Chondrocyte (in vitro differentiated cells): ENCODE measurements at regions not wholly inside any gene's neighbourhood (a gene's known extent, or its start where the extent isn't known, plus 50 kb on each side); places are given as distances from the start of the nearest gene placed in this dataset.

Experiments used
- DNase-seq: peaks from one replicate; pipeline ENCODE4 v3.0.0; 2021; ENCODE audit warnings: mixed read lengths, low spot score
- H3K27ac Mint-ChIP-seq: one replicate; pipeline ENCODE4 v1.8.0; 2021; ENCODE audit warnings: mild to moderate bottlenecking, moderate library complexity, mixed read lengths; ENCODE audit not compliant: unreplicated experiment
- H3K27me3 Mint-ChIP-seq: 2 replicates; pipeline ENCODE4 v1.8.0; 2021; ENCODE audit warnings: low read depth, mixed read lengths
- H3K36me3 Mint-ChIP-seq: 2 replicates; pipeline ENCODE4 v1.8.0; 2021; ENCODE audit warnings: low read depth, mixed read lengths
- H3K4me1 Mint-ChIP-seq: 2 replicates; pipeline ENCODE4 v1.8.0; 2021; ENCODE audit warnings: low read depth, mild to moderate bottlenecking, mixed read lengths
- H3K4me3 Mint-ChIP-seq: one replicate; pipeline ENCODE4 v1.8.0; 2021; ENCODE audit warnings: mild to moderate bottlenecking, moderate library complexity, mixed read lengths; ENCODE audit not compliant: unreplicated experiment
- H3K9me3 Mint-ChIP-seq: 2 replicates; pipeline ENCODE4 v1.8.0; 2021; ENCODE audit warnings: low read depth, mixed read lengths
- TF ChIP-seq, protein P1 (sequence below): fragments of 200-600 bp; sonication (generic); IDR thresholded peaks from 2 replicates; pipeline ENCODE4 v1.5.0; 2021; ENCODE audit warnings: antibody characterized with exemption, mild to moderate bottlenecking, moderate library complexity

DNA sequence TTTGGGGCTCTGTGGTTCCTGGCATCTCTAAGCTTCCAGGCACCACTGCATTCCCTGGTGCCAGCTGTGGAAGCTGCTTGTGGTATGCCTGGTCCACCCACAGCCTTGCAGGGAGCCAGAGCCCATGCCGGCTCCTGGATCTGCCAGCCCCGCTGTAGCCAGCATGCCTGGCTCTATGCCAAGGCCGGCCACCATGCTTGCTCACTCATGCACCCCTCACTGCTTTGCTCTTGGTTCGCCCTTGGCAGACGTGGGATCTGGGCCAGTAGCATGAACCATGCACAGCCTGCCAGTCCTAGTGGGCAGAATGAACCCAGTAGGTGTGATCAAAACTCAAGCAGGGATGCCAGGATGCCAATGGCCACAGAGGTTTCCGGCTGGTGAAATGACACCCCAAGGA is 634.2 kb upstream of the TMEFF2 start:
- TF ChIP-seq, protein P1, sequence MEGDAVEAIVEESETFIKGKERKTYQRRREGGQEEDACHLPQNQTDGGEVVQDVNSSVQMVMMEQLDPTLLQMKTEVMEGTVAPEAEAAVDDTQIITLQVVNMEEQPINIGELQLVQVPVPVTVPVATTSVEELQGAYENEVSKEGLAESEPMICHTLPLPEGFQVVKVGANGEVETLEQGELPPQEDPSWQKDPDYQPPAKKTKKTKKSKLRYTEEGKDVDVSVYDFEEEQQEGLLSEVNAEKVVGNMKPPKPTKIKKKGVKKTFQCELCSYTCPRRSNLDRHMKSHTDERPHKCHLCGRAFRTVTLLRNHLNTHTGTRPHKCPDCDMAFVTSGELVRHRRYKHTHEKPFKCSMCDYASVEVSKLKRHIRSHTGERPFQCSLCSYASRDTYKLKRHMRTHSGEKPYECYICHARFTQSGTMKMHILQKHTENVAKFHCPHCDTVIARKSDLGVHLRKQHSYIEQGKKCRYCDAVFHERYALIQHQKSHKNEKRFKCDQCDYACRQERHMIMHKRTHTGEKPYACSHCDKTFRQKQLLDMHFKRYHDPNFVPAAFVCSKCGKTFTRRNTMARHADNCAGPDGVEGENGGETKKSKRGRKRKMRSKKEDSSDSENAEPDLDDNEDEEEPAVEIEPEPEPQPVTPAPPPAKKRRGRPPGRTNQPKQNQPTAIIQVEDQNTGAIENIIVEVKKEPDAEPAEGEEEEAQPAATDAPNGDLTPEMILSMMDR = no peak
- no peaks in the 10 kb centered on the region for H3K36me3 Mint-ChIP-seq

DNA sequence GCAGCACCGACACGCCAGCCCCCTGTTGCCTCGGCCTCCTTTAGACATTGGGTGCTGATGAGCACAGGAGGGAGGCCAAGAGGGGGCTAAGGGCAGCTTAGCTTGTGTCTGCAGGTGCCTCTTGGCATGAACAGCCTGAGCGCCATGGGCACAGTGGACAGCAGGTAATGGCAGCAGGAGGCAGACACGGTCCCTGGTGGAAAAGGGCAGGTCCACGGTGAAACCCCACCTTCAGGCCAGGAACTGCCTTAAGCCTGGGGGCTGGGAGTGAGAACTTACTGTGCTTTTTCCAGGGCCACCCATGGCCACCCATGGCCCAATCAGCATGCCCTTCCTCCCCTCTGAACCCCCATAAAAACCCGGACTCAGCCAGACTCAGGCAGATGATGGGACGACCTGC is 633.4 kb upstream of the TMEFF2 start:
- peak; percentile 58 for DNase-seq
- TF ChIP-seq, protein P1 = no peak
- Mint-ChIP-seq H3K27ac (no peak overlapping the region), H3K4me1 (no peaks in the 10 kb centered on the region), H3K27me3 (peaks cover 4% of the 10 kb centered on the region), H3K9me3 (peaks cover 6% of the 10 kb centered on the region), H3K4me3 (no peak overlapping the region), H3K36me3 (no peaks in the 10 kb centered on the region)

More for the DNA sequence above, 634.2 kb upstream of the TMEFF2 start:
- Mint-ChIP-seq H3K9me3 (peaks cover 6% of the 10 kb centered on the region), H3K4me1 (no peaks in the 10 kb centered on the region), H3K27me3 (peaks cover 4% of the 10 kb centered on the region), H3K27ac (no peak overlapping the region), H3K4me3 (no peak overlapping the region)
- peak; percentile 65 for DNase-seq

- no peak overlapping the region for H3K4me3 Mint-ChIP-seq
- H3K4me1 Mint-ChIP-seq = no peaks in the 10 kb centered on the region
- H3K9me3 Mint-ChIP-seq = peaks cover 6% of the 10 kb centered on the region
- peaks cover 4% of the 10 kb centered on the region for H3K27me3 Mint-ChIP-seq
- no peak overlapping the region for H3K27ac Mint-ChIP-seq
- no peaks in the 10 kb centered on the region for H3K36me3 Mint-ChIP-seq
- TF ChIP-seq, protein P1 = no peak
- peak; percentile 86 for DNase-seq
These were observed 633.0 kb upstream of the TMEFF2 start for GRCh38 chr2:192827735-192828134.

DNA sequence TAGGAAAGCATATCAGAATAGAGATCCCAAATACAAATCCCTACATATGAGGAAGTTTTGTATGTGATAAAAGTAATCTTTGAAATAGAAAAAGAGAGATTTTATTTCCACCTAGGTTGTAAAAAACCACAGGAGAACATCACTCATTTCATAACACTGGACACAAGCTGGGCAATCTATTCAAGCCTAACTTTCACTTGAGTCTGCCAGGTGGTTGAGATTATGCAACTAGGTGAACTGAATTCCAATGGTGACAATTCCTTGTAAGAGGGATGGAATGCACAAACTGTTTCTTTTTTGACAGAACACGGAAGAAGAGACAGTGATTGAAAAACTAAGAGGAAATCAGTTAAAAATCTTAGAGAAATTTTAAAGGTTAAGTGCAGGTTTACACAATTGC is 619.6 kb upstream of the TMEFF2 start:
- Mint-ChIP-seq H3K27me3 (peaks cover 9% of the 10 kb centered on the region), H3K36me3 (no peaks in the 10 kb centered on the region), H3K4me3 (no peak overlapping the region), H3K27ac (no peak overlapping the region), H3K4me1 (no peaks in the 10 kb centered on the region), H3K9me3 (peaks cover 10% of the 10 kb centered on the region)
- TF ChIP-seq, protein P1 = no peak
- DNase-seq = no peak

DNA sequence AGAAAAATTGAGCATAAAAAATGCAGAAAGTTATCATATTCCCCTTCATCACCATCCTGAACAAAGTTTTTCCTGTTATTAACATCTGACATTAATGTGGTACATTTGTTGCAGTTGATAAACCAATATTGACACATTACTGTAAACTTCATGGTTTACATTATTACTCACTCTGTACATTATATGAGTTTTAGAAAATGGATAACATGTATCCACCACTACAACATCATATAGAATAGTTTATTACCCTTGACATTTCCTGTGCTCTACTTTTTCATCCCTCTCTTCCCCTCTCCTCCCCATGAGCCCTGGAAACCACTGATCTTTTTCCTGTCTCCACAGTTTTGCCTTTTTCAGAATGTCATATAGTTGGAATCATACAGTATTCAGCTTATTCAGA is 618.6 kb upstream of the TMEFF2 start:
- TF ChIP-seq, protein P1 = no peak
- Mint-ChIP-seq H3K9me3 (peaks cover 12% of the 10 kb centered on the region), H3K27me3 (peaks cover 11% of the 10 kb centered on the region), H3K36me3 (peaks cover 2% of the 10 kb centered on the region), H3K4me1 (no peaks in the 10 kb centered on the region), H3K4me3 (no peak overlapping the region), H3K27ac (no peak overlapping the region)
- DNase-seq = no peak
